ENCODE measurements at regions not wholly inside any gene's neighbourhood (a gene's known extent, or its start where the extent isn't known, plus 50 kb on each side); places are given as distances from the start of the nearest gene placed in this dataset.

DNA sequence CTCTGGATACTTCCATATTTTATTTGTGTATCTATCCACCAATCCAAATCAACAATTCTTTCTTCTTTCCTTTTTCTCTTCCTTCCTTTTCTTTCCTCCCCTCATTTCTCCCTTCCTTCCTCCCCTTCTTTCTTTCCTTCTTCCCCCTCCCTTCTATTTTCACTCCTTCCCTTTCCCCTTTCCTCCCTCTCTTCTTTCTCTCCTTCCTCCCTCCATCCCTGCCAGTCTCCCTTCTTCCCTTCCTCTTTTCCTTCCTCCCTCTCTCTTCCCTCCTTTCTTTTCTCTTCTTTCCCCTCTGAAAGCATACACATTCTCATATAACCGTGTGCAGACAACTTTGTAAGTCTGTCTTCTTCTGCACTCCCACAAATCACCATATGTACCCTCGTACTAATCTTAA lies 382.3 kb upstream of the MAF start:
- H3K27ac ChIP-seq (ENCODE audit: low read depth, low read length) = no peak overlapping the region
- no peaks in the 10 kb centered on the region for H3F3A ChIP-seq (ENCODE audit: control insufficient read depth, insufficient read depth)
- H3K4me3 ChIP-seq (ENCODE audit: low read length) = no peak overlapping the region
- no peaks in the 10 kb centered on the region for H3K9me3 ChIP-seq (ENCODE audit: control insufficient read depth, insufficient read depth, low read length)
- H3K79me2 ChIP-seq (ENCODE audit: control insufficient read depth, low read length) = no peaks in the 10 kb centered on the region
- H3K36me3 ChIP-seq (ENCODE audit: control insufficient read depth, low read length) = no peaks in the 10 kb centered on the region
- no peaks in the 10 kb centered on the region for H3K27me3 ChIP-seq (ENCODE audit: control insufficient read depth, low read length)
- no peak for TF ChIP-seq EZH2phosphoT487 (IDR thresholded peaks at IDR 0.05; ENCODE audit: borderline replicate concordance, low read length)
- TF ChIP-seq, protein P1, sequence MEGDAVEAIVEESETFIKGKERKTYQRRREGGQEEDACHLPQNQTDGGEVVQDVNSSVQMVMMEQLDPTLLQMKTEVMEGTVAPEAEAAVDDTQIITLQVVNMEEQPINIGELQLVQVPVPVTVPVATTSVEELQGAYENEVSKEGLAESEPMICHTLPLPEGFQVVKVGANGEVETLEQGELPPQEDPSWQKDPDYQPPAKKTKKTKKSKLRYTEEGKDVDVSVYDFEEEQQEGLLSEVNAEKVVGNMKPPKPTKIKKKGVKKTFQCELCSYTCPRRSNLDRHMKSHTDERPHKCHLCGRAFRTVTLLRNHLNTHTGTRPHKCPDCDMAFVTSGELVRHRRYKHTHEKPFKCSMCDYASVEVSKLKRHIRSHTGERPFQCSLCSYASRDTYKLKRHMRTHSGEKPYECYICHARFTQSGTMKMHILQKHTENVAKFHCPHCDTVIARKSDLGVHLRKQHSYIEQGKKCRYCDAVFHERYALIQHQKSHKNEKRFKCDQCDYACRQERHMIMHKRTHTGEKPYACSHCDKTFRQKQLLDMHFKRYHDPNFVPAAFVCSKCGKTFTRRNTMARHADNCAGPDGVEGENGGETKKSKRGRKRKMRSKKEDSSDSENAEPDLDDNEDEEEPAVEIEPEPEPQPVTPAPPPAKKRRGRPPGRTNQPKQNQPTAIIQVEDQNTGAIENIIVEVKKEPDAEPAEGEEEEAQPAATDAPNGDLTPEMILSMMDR (IDR thresholded peaks at IDR 0.05; ENCODE audit: low read depth, low read length, poor library complexity, severe bottlenecking) = no peak
- no peak overlapping the region for H3K4me2 ChIP-seq (ENCODE audit: low read length)
- H3K4me1 ChIP-seq (ENCODE audit: control insufficient read depth, low read length) = no peaks in the 10 kb centered on the region
- H3K9me2 ChIP-seq (replicated peaks; ENCODE audit: control insufficient read depth, low read length) = no peaks in the 10 kb centered on the region
- H4K20me1 ChIP-seq (ENCODE audit: control insufficient read depth, insufficient read depth, low read depth, low read length) = no peaks in the 10 kb centered on the region

DNA sequence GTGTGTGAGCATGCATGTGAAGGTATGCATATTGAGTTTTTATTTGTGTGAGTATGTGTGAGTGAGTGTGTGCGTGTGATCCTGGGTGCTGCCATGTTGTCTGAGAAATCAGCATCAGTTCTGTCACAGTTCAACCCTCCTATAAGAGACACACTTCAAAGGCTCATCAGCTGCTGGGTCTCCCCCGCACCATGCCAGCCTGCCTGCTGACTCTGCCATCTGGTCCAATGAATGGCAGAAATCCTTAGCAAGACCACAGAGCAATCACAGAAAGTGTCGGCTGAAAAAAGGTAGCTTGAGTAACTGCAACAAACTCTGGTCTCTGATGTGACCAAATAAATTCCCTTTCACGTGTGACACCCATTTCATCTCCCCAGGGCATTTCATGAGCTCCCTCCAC lies 381.8 kb upstream of the MAF start:
- Histone ChIP-seq H3K9me2 (replicated peaks; ENCODE audit: control insufficient read depth, low read length) (no peaks in the 10 kb centered on the region), H3K4me3 (ENCODE audit: low read length) (no peak overlapping the region), H3K27me3 (ENCODE audit: control insufficient read depth, low read length) (no peaks in the 10 kb centered on the region), H3K79me2 (ENCODE audit: control insufficient read depth, low read length) (no peaks in the 10 kb centered on the region), H3F3A (ENCODE audit: control insufficient read depth, insufficient read depth) (no peaks in the 10 kb centered on the region), H4K20me1 (ENCODE audit: control insufficient read depth, insufficient read depth, low read depth, low read length) (no peaks in the 10 kb centered on the region), H3K4me1 (ENCODE audit: control insufficient read depth, low read length) (no peaks in the 10 kb centered on the region), H3K27ac (ENCODE audit: low read depth, low read length) (no peak overlapping the region), H3K4me2 (ENCODE audit: low read length) (no peak overlapping the region), H3K9me3 (ENCODE audit: control insufficient read depth, insufficient read depth, low read length) (no peaks in the 10 kb centered on the region), H3K36me3 (ENCODE audit: control insufficient read depth, low read length) (no peaks in the 10 kb centered on the region)
- TF ChIP-seq EZH2phosphoT487 (IDR thresholded peaks at IDR 0.05; ENCODE audit: borderline replicate concordance, low read length) = no peak
- TF ChIP-seq, protein P1 (IDR thresholded peaks at IDR 0.05; ENCODE audit: low read depth, low read length, poor library complexity, severe bottlenecking) = no peak

DNA sequence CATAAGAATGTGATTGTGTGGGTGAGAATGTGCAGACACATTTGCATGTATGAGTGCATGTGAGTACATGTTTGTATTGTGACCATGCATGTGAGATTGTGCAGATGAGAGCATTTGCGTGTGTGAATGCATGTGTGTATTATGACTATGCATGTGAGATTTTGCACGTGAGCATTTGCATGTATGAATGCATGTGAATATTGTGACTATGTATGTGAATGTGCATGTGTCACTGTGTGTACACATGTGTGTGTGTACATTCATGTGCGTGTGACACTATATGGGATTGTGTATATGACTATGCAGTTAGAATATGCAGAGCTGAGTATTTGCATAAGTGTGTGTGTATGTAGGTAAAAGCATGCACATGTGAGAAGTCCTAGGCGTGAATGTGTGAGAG lies 381.3 kb upstream of the MAF start:
- no peaks in the 10 kb centered on the region for H3K9me3 ChIP-seq (ENCODE audit: control insufficient read depth, insufficient read depth, low read length)
- no peak overlapping the region for H3K4me2 ChIP-seq (ENCODE audit: low read length)
- no peaks in the 10 kb centered on the region for H3K9me2 ChIP-seq (replicated peaks; ENCODE audit: control insufficient read depth, low read length)
- H3K4me3 ChIP-seq (ENCODE audit: low read length) = no peak overlapping the region
- no peaks in the 10 kb centered on the region for H3K27me3 ChIP-seq (ENCODE audit: control insufficient read depth, low read length)
- H3K4me1 ChIP-seq (ENCODE audit: control insufficient read depth, low read length) = no peaks in the 10 kb centered on the region
- H3K36me3 ChIP-seq (ENCODE audit: control insufficient read depth, low read length) = no peaks in the 10 kb centered on the region
- H3K27ac ChIP-seq (ENCODE audit: low read depth, low read length) = no peak overlapping the region
- H4K20me1 ChIP-seq (ENCODE audit: control insufficient read depth, insufficient read depth, low read depth, low read length) = no peaks in the 10 kb centered on the region
- no peaks in the 10 kb centered on the region for H3K79me2 ChIP-seq (ENCODE audit: control insufficient read depth, low read length)
- H3F3A ChIP-seq (ENCODE audit: control insufficient read depth, insufficient read depth) = no peaks in the 10 kb centered on the region
- no peak for TF ChIP-seq EZH2phosphoT487 (IDR thresholded peaks at IDR 0.05; ENCODE audit: borderline replicate concordance, low read length)
- TF ChIP-seq, protein P1 (IDR thresholded peaks at IDR 0.05; ENCODE audit: low read depth, low read length, poor library complexity, severe bottlenecking) = no peak

Data from DOHH2 (cell line).